ENCODE measurements at regions not wholly inside any gene's neighbourhood (a gene's known extent, or its start where the extent isn't known, plus 50 kb on each side); places are given as distances from the start of the nearest gene placed in this dataset.

DNA sequence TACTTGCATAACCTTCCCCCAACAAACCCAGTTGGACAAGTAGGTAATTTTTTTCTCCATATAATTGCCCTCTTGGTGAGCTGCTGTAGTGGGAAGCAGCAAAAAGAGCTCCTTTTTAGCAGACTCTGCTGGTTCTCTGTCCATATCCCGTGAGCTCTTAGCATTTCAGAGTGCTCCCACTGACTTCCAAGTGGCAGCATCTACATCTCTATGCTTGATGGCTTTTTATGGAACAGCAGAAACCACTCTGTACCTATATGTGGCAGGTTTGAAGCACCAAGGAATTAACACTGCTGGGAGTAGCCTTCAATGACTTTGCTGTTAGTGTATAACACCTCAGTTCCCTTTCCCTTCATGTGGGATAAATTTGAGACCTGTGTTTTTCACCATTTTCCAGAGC is 168.4 kb upstream of the NHS start:
- Histone ChIP-seq H3K23me2 (ENCODE audit: insufficient read length, low read depth, low read length, poor library complexity, severe bottlenecking) (no peaks in the 10 kb centered on the region), H2AFZ (ENCODE audit: low read length) (no peak overlapping the region), H3K9ac (ENCODE audit: extremely low read depth, insufficient read length, low read length) (no peak overlapping the region), H3K18ac (ENCODE audit: insufficient read length, low read depth, low read length) (no peak overlapping the region), H3K4me1 (ENCODE audit: insufficient read depth, low read length) (peaks cover 16% of the 10 kb centered on the region; the same call in 1 of the 2 replicates), H3K27me3 (ENCODE audit: insufficient read depth, low read length) (no peaks in the 10 kb centered on the region), H4K20me1 (ENCODE audit: control insufficient read depth, insufficient read depth, insufficient read length) (no peaks in the 10 kb centered on the region), H4K8ac (replicated peaks; ENCODE audit: insufficient read length, low read depth, low read length) (no peak overlapping the region), H4K91ac (ENCODE audit: insufficient read length, low read depth, low read length) (no peak overlapping the region), H2AK5ac (ENCODE audit: insufficient read length, low read length) (no peak overlapping the region), H3K79me1 (ENCODE audit: insufficient read depth, low read depth, low read length, poor library complexity, severe bottlenecking) (no peaks in the 10 kb centered on the region), H2BK12ac (ENCODE audit: insufficient read length, low read depth, low read length) (no peak overlapping the region), H2BK120ac (ENCODE audit: low read depth, low read length, poor library complexity, severe bottlenecking) (no peak overlapping the region), H3K9me3 (ENCODE audit: control insufficient read depth, low read depth, low read length) (peaks cover 12% of the 10 kb centered on the region), H3K4ac (ENCODE audit: low read depth, low read length) (no peak overlapping the region), H4K5ac (ENCODE audit: insufficient read length, low read depth, low read length) (no peak overlapping the region), H2BK15ac (ENCODE audit: low read depth, low read length) (no peak overlapping the region), H3K79me2 (ENCODE audit: insufficient read depth, low read length) (no peaks in the 10 kb centered on the region), H2BK5ac (ENCODE audit: insufficient read length, low read length) (no peak overlapping the region), H2BK20ac (ENCODE audit: low read depth, low read length, poor library complexity, severe bottlenecking) (no peak overlapping the region), H3K14ac (ENCODE audit: insufficient read depth, low read length) (no peak overlapping the region), H3K4me2 (ENCODE audit: insufficient read depth, insufficient read length, low read length) (no peak overlapping the region), H3K23ac (ENCODE audit: insufficient read length, low read depth, low read length) (no peak overlapping the region), H3T11ph (ENCODE audit: low read length) (no peak overlapping the region), H3K27ac (ENCODE audit: insufficient read length, low read depth, low read length) (peak overlapping the region; percentile 76), H3K56ac (ENCODE audit: insufficient read length, low read depth, low read length) (no peak overlapping the region)
- peaks cover 44 to 61% of the 10 kb centered on the region in 2 experiments for H3K4me1 Mint-ChIP-seq
- H3K4me3 Mint-ChIP-seq, result no peak overlapping the region
- peaks cover 5% of the 10 kb centered on the region; the same call in 1 of the 2 replicates for H3K27me3 Mint-ChIP-seq (ENCODE audit: low read depth)
- no peak for DNase-seq
- peaks cover 7 to 28% (median 18%) of the 10 kb centered on the region in 3 experiments for H3K36me3 Mint-ChIP-seq (ENCODE audit: insufficient read depth in 1 of 3, low read depth in 3 of 3)
- WGBS (ENCODE audit: extremely low coverage, insufficient read length, low lambda C conversion rate), result no CpG with 5 or more reads among the region's 1 CpG
- TF ChIP-seq, protein P1, sequence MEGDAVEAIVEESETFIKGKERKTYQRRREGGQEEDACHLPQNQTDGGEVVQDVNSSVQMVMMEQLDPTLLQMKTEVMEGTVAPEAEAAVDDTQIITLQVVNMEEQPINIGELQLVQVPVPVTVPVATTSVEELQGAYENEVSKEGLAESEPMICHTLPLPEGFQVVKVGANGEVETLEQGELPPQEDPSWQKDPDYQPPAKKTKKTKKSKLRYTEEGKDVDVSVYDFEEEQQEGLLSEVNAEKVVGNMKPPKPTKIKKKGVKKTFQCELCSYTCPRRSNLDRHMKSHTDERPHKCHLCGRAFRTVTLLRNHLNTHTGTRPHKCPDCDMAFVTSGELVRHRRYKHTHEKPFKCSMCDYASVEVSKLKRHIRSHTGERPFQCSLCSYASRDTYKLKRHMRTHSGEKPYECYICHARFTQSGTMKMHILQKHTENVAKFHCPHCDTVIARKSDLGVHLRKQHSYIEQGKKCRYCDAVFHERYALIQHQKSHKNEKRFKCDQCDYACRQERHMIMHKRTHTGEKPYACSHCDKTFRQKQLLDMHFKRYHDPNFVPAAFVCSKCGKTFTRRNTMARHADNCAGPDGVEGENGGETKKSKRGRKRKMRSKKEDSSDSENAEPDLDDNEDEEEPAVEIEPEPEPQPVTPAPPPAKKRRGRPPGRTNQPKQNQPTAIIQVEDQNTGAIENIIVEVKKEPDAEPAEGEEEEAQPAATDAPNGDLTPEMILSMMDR (conservative IDR thresholded peaks at IDR 0.05), result no peak
- peaks cover 21 to 23% of the 10 kb centered on the region in 2 experiments for H3K9me3 Mint-ChIP-seq
- peak overlapping the region; percentile 62 to 90 (median 77); a peak in 6 of 7 replicates for H3K27ac Mint-ChIP-seq

All from H9 (cell line).